HG02763 (cell line): ENCODE measurements at regions not wholly inside any gene's neighbourhood (a gene's known extent, or its start where the extent isn't known, plus 50 kb on each side); places are given as distances from the start of the nearest gene placed in this dataset.

Experiments used
- ATAC-seq: cut with Tn5 transposase; IDR thresholded peaks from one replicate; pipeline ENCODE4 v1.9.1; 2021; ENCODE audit warnings: mild to moderate bottlenecking, moderate library complexity; ENCODE audit not compliant: unreplicated experiment

GRCh38 chr1:212221801-212222200, 63.4 kb upstream of the PPP2R5A start:
- no peak for ATAC-seq

GRCh38 chr1:212224102-212224501, 61.1 kb upstream of the PPP2R5A start:
- no peak for ATAC-seq

- ATAC-seq = no peak
These were observed 59.8 kb upstream of the PPP2R5A start for GRCh38 chr1:212225416-212225815.

- no peak for ATAC-seq
These were observed 59.3 kb upstream of the PPP2R5A start for GRCh38 chr1:212225871-212226302.

GRCh38 chr1:212226467-212226866, 58.7 kb upstream of the PPP2R5A start:
- no peak for ATAC-seq

GRCh38 chr1:212228076-212228475, 57.1 kb upstream of the PPP2R5A start:
- ATAC-seq = no peak

GRCh38 chr1:212228591-212229119, 56.6 kb upstream of the PPP2R5A start:
- no peak for ATAC-seq

GRCh38 chr1:212229654-212230053, 55.6 kb upstream of the PPP2R5A start:
- no peak for ATAC-seq

- no peak for ATAC-seq
These were observed 54.9 kb upstream of the PPP2R5A start for GRCh38 chr1:212230329-212230728.

- no peak for ATAC-seq
These were observed 53.8 kb upstream of the PPP2R5A start for GRCh38 chr1:212231372-212231771.

- ATAC-seq = no peak
These were observed 53.1 kb upstream of the PPP2R5A start for GRCh38 chr1:212232090-212232489.

GRCh38 chr1:212233321-212233720, 51.9 kb upstream of the PPP2R5A start:
- no peak for ATAC-seq

GRCh38 chr1:212234431-212235395, 50.5 kb upstream of the PPP2R5A start:
- peak; percentile 55 for ATAC-seq
